Right lobe of liver (tissue), 6 donors: ENCODE measurements at regions not wholly inside any gene's neighbourhood (a gene's known extent, or its start where the extent isn't known, plus 50 kb on each side); places are given as distances from the start of the nearest gene placed in this dataset.

Experiments
- ATAC-seq, 4 donors: fragments of 200-7000 bp; cut with Tn5 transposase; one replicate each; pipeline ENCODE4 v1.9.1; 2020; ENCODE audit warnings: mild to moderate bottlenecking in 4 of 4, moderate library complexity in 4 of 4
- DNase-seq, 3 donors: peaks; one replicate each; pipeline ENCODE4 v3.0.0-alpha.2; 2020
- H3K27ac ChIP-seq, 3 donors: fragments of 200-600 bp; one replicate each; pipeline ENCODE4 v1.8.0; 2022
- H3K27me3 ChIP-seq, 2 donors: fragments of 200-600 bp; one replicate each; pipeline ENCODE4 v1.8.0; 2022
- H3K36me3 ChIP-seq, 4 donors: fragments of 200-600 bp; sonication (generic) in 1 of 4; one replicate each; pipeline versions ENCODE4 v1.5.1 to v1.8.0; 2017 to 2022; ENCODE audit warnings: control low read depth in 1 of 4
- H3K4me1 ChIP-seq, 4 donors: fragments of 200-600 bp; sonication (generic) in 1 of 4; one replicate each; pipeline versions ENCODE4 v1.5.1 to v1.8.0; 2017 to 2022; ENCODE audit warnings: control low read depth in 1 of 4
- H3K4me3 ChIP-seq, 3 donors: fragments of 200-600 bp; one replicate each; pipeline ENCODE4 v1.8.0; 2022
- H3K9me3 ChIP-seq, 4 donors: fragments of 200-600 bp; sonication (generic) in 1 of 4; one replicate each; pipeline versions ENCODE4 v1.5.1 to v1.8.0; 2017 to 2022; ENCODE audit warnings: control low read depth in 1 of 4
- POLR2A ChIP-seq: fragments of 450-650 bp; IDR thresholded peaks from one replicate; pipeline ENCODE4 v1.6.1; 2017; ENCODE audit warnings: antibody characterized with exemption, mild to moderate bottlenecking
- WGBS: methylation state at CpG from one replicate; pipeline ENCODE4 v1.1.6; 2018; ENCODE audit warnings: low coverage, low lambda C conversion rate; ENCODE audit not compliant: insufficient coverage; ENCODE audit errors: missing lambda C conversion rate; 5-methylcytosine and 5-hydroxymethylcytosine counted together
- intact Hi-C, 2 donors: fragments of 100-400 bp; cut with DNase I; formaldehyde crosslinking; loops; one replicate each; pipeline versions ENCODE4 v1.11.2 to v1.14.1; 2022
- TF ChIP-seq, protein P1 (sequence below), 4 donors: fragments of 200-600 bp in 3 of 4; fragments of 450-650 bp in 1 of 4; IDR thresholded peaks; one replicate each; pipeline versions ENCODE4 v1.5.1 to v1.8.0; 2016 to 2022; ENCODE audit warnings: antibody characterized with exemption in 4 of 4, mild to moderate bottlenecking in 2 of 4
- donor health status: DM: no; HTN: yes; CAD: no.
- donor health status: DM: no; HTN: no; CAD: no.
- donor health status: DM: no; HTN: no; CAD: no.
- donor health status: DM: no; HTN: yes; CAD: no.
- donor health status: DM: no; HTN: yes; CAD: no.

DNA sequence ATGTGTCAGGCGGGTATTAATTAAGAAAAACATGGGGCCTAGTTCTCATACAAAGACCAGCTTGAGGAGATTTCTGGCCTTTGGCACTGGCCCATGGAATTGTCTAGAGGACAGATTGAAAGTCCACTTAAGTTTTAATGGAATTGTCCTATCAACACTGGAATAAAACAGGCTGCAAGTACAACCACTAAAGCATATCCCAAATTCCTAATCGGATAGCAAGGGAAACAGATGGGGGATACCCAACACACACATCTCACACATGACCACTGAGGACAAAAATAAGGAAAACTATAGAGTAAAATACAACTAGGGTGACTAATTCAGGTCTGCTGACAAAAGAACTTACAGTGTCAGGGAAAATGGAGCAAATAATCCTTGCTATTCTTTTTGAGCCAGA is 167.8 kb downstream of the GASK1B start:
- no peak for ATAC-seq
- Histone ChIP-seq H3K4me3 (no peak overlapping the region), H3K36me3 (no peaks in the 10 kb centered on the region), H3K27me3 (no peaks in the 10 kb centered on the region), H3K4me1 (no peaks in the 10 kb centered on the region), H3K27ac (no peak overlapping the region), H3K9me3 (no peaks in the 10 kb centered on the region)
- intact Hi-C loops, result no loop called here
- 77% methylated on average over 2 of the region's 2 CpGs for WGBS
- no peak for TF ChIP-seq POLR2A
- TF ChIP-seq, protein P1, sequence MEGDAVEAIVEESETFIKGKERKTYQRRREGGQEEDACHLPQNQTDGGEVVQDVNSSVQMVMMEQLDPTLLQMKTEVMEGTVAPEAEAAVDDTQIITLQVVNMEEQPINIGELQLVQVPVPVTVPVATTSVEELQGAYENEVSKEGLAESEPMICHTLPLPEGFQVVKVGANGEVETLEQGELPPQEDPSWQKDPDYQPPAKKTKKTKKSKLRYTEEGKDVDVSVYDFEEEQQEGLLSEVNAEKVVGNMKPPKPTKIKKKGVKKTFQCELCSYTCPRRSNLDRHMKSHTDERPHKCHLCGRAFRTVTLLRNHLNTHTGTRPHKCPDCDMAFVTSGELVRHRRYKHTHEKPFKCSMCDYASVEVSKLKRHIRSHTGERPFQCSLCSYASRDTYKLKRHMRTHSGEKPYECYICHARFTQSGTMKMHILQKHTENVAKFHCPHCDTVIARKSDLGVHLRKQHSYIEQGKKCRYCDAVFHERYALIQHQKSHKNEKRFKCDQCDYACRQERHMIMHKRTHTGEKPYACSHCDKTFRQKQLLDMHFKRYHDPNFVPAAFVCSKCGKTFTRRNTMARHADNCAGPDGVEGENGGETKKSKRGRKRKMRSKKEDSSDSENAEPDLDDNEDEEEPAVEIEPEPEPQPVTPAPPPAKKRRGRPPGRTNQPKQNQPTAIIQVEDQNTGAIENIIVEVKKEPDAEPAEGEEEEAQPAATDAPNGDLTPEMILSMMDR (IDR thresholded peaks at IDR 0.05), result no peak
- no peak for DNase-seq

DNA sequence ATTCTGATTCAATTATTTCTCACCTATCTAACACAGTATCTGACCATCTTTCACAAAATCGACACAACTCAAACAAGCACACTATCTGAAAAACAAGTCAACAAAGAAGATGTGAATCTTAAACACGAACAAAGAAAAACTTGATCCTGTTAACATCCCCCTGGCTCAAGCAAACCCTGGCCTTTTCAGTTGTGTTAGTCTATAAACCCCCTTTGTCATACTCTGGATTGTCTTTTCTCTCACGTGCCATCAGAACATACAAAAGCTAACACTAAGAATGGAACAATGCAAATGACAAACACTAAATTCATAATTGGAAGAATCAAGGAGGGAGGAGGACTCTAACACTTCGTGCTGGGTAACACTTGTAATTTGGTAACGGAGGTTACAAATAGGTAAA is 168.7 kb downstream of the GASK1B start:
- no peak for DNase-seq
- no peak for TF ChIP-seq POLR2A
- no peaks in the 10 kb centered on the region for H3K27me3 ChIP-seq
- no peaks in the 10 kb centered on the region for H3K4me1 ChIP-seq
- H3K4me3 ChIP-seq, result no peak overlapping the region
- no peak overlapping the region for H3K27ac ChIP-seq
- no peaks in the 10 kb centered on the region for H3K36me3 ChIP-seq
- H3K9me3 ChIP-seq, result no peaks in the 10 kb centered on the region
- intact Hi-C loops, result no loop called here
- WGBS, result 46% methylated on average over 5 of the region's 5 CpGs
- ATAC-seq, result no peak

DNA sequence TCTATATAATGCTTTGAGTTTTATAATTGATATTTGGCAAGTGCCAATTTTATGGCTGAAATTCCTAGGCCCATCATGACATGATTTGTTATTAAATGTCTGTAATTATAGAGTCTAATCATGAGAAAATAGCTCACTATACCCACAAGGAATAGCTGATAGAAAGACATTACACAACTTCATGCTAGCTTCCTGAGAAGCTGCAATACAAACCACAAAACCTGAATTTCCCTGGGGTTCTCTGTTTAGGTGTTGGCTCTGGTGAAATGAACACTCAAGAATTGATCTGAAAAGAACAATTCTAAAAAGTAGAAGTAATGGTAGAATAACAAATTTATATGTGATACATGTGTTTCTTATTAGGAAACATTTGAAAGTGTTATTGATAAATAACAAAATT is 169.6 kb downstream of the GASK1B start:
- H3K36me3 ChIP-seq, result no peaks in the 10 kb centered on the region
- no peak overlapping the region for H3K27ac ChIP-seq
- TF ChIP-seq, protein P1 (IDR thresholded peaks at IDR 0.05), result no peak
- no peak for TF ChIP-seq POLR2A
- intact Hi-C loops, result no loop called here
- H3K4me1 ChIP-seq, result no peaks in the 10 kb centered on the region
- DNase-seq (no peak), ATAC-seq (no peak)
- no peaks in the 10 kb centered on the region for H3K9me3 ChIP-seq
- no peak overlapping the region for H3K4me3 ChIP-seq
- H3K27me3 ChIP-seq, result no peaks in the 10 kb centered on the region

DNA sequence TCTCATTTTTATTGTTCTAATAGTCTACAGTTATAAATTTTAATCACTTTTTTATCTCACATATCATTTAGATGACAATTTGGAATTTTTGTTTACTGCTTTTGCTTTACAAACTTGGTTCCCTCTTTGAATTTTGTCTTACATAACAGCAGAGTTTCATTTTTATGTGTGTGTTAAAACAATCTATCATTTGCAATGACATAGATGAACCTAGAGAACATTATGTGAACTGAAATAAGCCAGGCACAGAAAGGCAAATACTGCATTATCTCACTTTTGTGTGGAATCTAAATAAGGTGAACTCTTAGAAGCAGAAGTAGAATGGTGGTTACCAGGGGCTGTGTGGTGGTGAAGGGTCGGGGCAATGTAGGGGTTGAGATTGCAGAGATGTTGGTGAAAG is 170.7 kb downstream of the GASK1B start:
- TF ChIP-seq, protein P1 (IDR thresholded peaks at IDR 0.05), result no peak
- TF ChIP-seq POLR2A, result no peak
- DNase-seq, result no peak
- no peak overlapping the region for H3K4me3 ChIP-seq
- H3K36me3 ChIP-seq, result no peaks in the 10 kb centered on the region
- H3K27ac ChIP-seq, result no peak overlapping the region
- WGBS, result 44% methylated on average over 1 of the region's 1 CpG
- H3K4me1 ChIP-seq, result no peaks in the 10 kb centered on the region
- no peaks in the 10 kb centered on the region for H3K27me3 ChIP-seq
- intact Hi-C loops, result no loop called here
- no peak for ATAC-seq
- H3K9me3 ChIP-seq, result no peaks in the 10 kb centered on the region

DNA sequence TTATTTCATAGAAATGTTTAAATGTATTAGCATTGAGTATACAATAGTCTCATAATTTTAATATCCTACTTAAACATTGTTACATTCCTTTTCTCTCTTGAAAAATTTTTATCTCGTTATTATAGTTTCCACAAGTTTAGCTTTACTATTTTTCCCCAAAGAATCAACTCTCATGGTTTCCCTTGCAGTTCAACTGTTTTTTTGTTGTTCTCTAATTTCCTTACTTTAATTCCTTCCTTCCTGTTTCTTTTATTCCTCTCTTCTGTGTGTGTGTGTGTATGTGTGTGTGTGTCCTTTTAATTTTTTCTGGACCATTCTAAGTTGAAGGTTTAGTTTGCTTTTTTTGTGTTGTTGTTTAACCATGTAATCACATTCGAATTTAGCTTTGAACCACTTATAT is 171.1 kb downstream of the GASK1B start:
- H3K27ac ChIP-seq, result no peak overlapping the region
- WGBS, result 35% methylated on average over 2 of the region's 2 CpGs
- H3K9me3 ChIP-seq, result no peaks in the 10 kb centered on the region
- intact Hi-C loops, result no loop called here
- no peaks in the 10 kb centered on the region for H3K27me3 ChIP-seq
- no peaks in the 10 kb centered on the region for H3K4me1 ChIP-seq
- TF ChIP-seq, protein P1 (IDR thresholded peaks at IDR 0.05), result no peak
- TF ChIP-seq POLR2A, result no peak
- H3K4me3 ChIP-seq, result no peak overlapping the region
- DNase-seq (no peak), ATAC-seq (no peak)
- no peaks in the 10 kb centered on the region for H3K36me3 ChIP-seq
